ENCODE measurements at regions not wholly inside any gene's neighbourhood (a gene's known extent, or its start where the extent isn't known, plus 50 kb on each side); places are given as distances from the start of the nearest gene placed in this dataset.

DNA sequence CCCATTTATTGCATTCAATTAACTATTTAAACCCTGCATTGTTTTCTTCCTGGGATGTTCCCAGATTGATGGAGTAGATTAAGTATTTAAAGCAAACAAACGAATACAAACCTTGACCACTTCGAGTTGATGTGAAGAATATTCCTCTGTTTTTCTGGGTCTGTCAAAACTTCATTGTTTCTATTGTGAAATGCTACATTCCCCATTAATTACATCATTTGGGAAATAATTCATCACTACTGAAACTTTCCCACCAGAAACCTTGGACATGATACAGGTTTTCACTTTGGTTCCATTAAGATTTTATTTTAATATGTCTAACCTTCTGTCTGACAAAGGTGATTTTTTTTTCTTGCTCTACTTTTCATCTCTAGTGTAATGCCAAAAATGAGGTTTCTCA lies 365.1 kb upstream of the ETAA1 start:
- no peaks in the 10 kb centered on the region for H3K36me3 ChIP-seq (ENCODE audit: control insufficient read depth, insufficient read depth, low read length)
- no peaks in the 10 kb centered on the region for H3K4me1 ChIP-seq
- no peaks in the 10 kb centered on the region for H3K9me3 ChIP-seq (ENCODE audit: control insufficient read depth, low read length)
- no peak overlapping the region for H3K9ac ChIP-seq
- TF ChIP-seq, protein P1, sequence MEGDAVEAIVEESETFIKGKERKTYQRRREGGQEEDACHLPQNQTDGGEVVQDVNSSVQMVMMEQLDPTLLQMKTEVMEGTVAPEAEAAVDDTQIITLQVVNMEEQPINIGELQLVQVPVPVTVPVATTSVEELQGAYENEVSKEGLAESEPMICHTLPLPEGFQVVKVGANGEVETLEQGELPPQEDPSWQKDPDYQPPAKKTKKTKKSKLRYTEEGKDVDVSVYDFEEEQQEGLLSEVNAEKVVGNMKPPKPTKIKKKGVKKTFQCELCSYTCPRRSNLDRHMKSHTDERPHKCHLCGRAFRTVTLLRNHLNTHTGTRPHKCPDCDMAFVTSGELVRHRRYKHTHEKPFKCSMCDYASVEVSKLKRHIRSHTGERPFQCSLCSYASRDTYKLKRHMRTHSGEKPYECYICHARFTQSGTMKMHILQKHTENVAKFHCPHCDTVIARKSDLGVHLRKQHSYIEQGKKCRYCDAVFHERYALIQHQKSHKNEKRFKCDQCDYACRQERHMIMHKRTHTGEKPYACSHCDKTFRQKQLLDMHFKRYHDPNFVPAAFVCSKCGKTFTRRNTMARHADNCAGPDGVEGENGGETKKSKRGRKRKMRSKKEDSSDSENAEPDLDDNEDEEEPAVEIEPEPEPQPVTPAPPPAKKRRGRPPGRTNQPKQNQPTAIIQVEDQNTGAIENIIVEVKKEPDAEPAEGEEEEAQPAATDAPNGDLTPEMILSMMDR (IDR thresholded peaks at IDR 0.05), result no peak
- H3K79me2 ChIP-seq, result no peaks in the 10 kb centered on the region
- no peak overlapping the region for H3K27ac ChIP-seq
- no peak overlapping the region for H3K4me3 ChIP-seq (ENCODE audit: low read depth, low read length)
- no peak overlapping the region for H2AFZ ChIP-seq
- H3K4me2 ChIP-seq (ENCODE audit: low read length), result no peak overlapping the region
- no peaks in the 10 kb centered on the region for H3K27me3 ChIP-seq (ENCODE audit: control insufficient read depth, insufficient read depth, low read length)

DNA sequence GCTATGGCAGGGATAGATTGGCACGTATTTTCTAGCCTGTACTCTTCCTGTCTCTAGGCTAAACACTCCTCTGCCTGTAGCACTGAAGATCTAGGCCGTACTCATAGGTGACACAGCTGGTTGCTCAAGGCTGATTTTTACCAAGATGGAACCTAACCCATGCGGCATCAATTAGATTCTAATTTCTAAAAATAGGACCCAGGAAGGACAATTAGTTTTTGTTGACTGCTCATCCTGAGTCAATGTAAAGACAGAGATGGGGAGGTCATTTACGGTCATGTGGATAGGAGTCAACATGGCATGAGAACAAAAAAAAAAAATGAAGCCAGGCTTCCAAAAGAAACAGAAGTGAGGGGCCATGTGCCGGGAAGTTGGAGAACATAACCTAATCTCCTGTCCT lies 360.7 kb upstream of the ETAA1 start:
- Histone ChIP-seq H3K27ac (no peak overlapping the region), H2AFZ (no peak overlapping the region), H3K4me1 (no peaks in the 10 kb centered on the region), H3K9ac (no peak overlapping the region), H3K36me3 (ENCODE audit: control insufficient read depth, insufficient read depth, low read length) (no peaks in the 10 kb centered on the region), H3K4me3 (ENCODE audit: low read depth, low read length) (no peak overlapping the region), H3K9me3 (ENCODE audit: control insufficient read depth, low read length) (no peaks in the 10 kb centered on the region), H3K4me2 (ENCODE audit: low read length) (no peak overlapping the region), H3K79me2 (no peaks in the 10 kb centered on the region), H3K27me3 (ENCODE audit: control insufficient read depth, insufficient read depth, low read length) (no peaks in the 10 kb centered on the region)
- TF ChIP-seq, protein P1 (IDR thresholded peaks at IDR 0.05), result no peak

DNA sequence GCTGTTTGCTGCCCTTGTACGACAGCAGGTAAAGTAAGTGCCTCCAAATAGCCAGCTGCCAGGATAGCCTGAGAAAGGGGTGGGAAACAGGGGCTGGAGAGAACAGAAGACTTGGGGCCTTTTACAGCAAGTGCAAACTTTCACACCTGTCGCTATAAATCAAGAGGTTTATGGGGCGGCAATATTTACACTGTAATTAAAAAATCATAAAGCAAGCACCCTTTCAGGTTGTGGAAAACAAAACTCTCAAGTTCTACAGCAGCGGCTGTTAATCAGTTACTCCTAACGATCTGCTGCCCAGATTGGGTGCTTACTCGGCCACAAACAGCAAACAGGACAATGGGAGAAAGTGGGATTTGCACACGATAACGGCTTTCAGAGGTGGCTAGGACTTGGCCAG lies 359.5 kb upstream of the ETAA1 start:
- no peak overlapping the region for H3K4me3 ChIP-seq (ENCODE audit: low read depth, low read length)
- no peak overlapping the region for H3K9ac ChIP-seq
- TF ChIP-seq, protein P1 (IDR thresholded peaks at IDR 0.05), result no peak
- no peaks in the 10 kb centered on the region for H3K27me3 ChIP-seq (ENCODE audit: control insufficient read depth, insufficient read depth, low read length)
- no peaks in the 10 kb centered on the region for H3K4me1 ChIP-seq
- no peaks in the 10 kb centered on the region for H3K9me3 ChIP-seq (ENCODE audit: control insufficient read depth, low read length)
- no peak overlapping the region for H3K27ac ChIP-seq
- H3K4me2 ChIP-seq (ENCODE audit: low read length), result no peak overlapping the region
- no peaks in the 10 kb centered on the region for H3K36me3 ChIP-seq (ENCODE audit: control insufficient read depth, insufficient read depth, low read length)
- no peaks in the 10 kb centered on the region for H3K79me2 ChIP-seq
- H2AFZ ChIP-seq, result no peak overlapping the region

DNA sequence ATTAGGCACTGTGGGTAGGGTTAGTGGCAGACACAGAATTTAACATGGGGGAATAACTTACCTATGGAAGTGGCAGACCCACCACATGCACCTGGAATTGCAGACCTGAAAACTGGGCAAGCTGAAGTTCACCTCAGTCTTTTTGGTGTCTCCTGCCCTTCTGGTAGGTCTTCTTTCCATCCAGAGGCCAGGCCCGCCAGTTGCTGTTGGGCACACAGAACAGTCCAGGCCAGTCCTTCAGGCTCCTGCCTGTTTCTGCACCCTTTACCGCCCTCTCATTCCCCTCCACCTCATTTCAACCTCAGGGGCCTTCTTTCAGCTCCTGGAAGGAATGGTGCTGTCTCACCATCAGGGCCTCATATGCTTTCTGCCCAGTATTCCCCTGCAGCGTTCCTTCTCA lies 358.9 kb upstream of the ETAA1 start:
- H3K4me1 ChIP-seq, result no peaks in the 10 kb centered on the region
- no peaks in the 10 kb centered on the region for H3K36me3 ChIP-seq (ENCODE audit: control insufficient read depth, insufficient read depth, low read length)
- H3K9ac ChIP-seq, result no peak overlapping the region
- H3K4me2 ChIP-seq (ENCODE audit: low read length), result no peak overlapping the region
- no peaks in the 10 kb centered on the region for H3K79me2 ChIP-seq
- no peaks in the 10 kb centered on the region for H3K9me3 ChIP-seq (ENCODE audit: control insufficient read depth, low read length)
- H3K27me3 ChIP-seq (ENCODE audit: control insufficient read depth, insufficient read depth, low read length), result no peaks in the 10 kb centered on the region
- H3K27ac ChIP-seq, result no peak overlapping the region
- TF ChIP-seq, protein P1 (IDR thresholded peaks at IDR 0.05), result no peak
- no peak overlapping the region for H2AFZ ChIP-seq
- H3K4me3 ChIP-seq (ENCODE audit: low read depth, low read length), result no peak overlapping the region

DNA sequence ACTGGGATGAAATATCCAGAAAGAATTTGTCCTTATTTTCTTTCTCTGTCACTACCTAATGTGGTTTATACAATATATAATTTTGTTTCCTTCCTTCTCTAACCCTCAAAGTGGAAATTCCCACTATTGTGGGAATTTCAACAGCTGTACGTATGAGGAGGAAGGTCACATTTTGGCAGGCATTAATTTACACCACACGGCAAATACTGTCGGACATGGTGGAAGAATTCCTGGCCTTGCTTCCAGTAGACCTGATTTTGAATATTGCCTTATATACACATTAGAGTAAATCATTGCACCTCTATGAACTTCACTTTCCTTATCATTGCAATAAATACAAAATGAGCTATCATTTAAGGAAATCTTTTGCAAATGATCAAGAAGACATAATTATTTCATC lies 358.1 kb upstream of the ETAA1 start:
- Histone ChIP-seq H3K9me3 (ENCODE audit: control insufficient read depth, low read length) (no peaks in the 10 kb centered on the region), H3K79me2 (no peaks in the 10 kb centered on the region), H3K9ac (no peak overlapping the region), H3K36me3 (ENCODE audit: control insufficient read depth, insufficient read depth, low read length) (no peaks in the 10 kb centered on the region), H3K4me1 (no peaks in the 10 kb centered on the region), H3K4me2 (ENCODE audit: low read length) (no peak overlapping the region), H2AFZ (no peak overlapping the region), H3K27me3 (ENCODE audit: control insufficient read depth, insufficient read depth, low read length) (no peaks in the 10 kb centered on the region), H3K27ac (no peak overlapping the region), H3K4me3 (ENCODE audit: low read depth, low read length) (no peak overlapping the region)
- TF ChIP-seq, protein P1 (IDR thresholded peaks at IDR 0.05), result no peak
